GM19372 (cell line): ENCODE measurements at regions not wholly inside any gene's neighbourhood (a gene's known extent, or its start where the extent isn't known, plus 50 kb on each side); places are given as distances from the start of the nearest gene placed in this dataset.

Experiments used
- ATAC-seq: cut with Tn5 transposase; IDR thresholded peaks from one replicate; pipeline ENCODE4 v1.9.1; 2021; ENCODE audit warnings: mild to moderate bottlenecking, low read depth, moderate library complexity; ENCODE audit not compliant: unreplicated experiment

DNA sequence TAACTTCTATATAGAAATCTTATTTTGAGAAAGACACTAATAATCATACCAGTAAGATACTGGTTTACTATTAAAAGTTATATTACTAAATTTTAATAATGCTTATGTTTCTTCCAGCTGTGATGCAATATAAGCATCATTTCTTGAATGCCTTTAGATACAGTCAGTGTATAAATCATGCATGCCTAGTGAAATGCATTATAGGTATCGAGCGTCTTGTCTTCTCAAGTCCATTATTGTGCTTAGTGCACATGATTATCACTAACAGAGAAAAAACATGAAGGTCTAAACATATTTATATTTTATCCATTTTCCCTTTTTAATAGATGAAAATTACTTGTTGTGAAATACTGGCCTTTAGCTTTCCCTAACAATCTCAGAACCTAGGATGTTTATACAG, 1021.5 kb upstream of the AGA start:
- no peak for ATAC-seq

DNA sequence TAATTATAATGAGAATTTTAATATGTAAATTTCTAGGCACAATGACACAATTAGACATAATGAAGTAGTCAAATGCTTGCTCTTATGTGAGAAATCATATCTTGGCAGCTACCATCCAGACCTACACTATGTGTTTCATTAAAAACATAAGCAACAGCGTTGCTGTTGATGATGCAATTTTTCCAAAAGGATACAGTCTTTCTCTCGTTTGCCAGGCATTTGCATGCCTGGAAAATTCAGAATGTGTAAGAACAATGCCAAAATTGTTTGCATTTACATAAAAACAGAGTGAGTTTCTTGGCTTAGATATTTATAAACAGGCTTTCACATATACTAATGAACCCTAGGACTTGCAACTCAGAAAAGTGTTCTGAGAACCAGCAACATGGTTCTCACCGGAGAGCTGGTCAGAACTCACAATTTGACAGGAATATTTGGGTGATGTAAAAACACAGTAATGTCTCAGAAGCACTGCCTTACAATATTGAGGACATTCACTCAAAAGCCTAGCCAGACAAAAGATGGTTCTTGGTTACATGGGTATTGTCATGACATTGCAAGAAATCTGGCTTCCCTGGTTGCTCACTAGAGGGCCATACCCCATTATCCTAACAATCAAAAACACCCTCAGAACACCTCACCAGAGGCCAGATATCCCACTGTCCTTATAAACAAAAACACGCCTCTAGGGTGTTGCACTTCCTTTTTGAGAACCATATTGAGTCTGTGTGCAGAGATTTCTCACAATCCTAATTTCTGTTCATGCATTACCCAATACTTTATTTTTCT, 1029.0 kb upstream of the AGA start:
- ATAC-seq = no peak

DNA sequence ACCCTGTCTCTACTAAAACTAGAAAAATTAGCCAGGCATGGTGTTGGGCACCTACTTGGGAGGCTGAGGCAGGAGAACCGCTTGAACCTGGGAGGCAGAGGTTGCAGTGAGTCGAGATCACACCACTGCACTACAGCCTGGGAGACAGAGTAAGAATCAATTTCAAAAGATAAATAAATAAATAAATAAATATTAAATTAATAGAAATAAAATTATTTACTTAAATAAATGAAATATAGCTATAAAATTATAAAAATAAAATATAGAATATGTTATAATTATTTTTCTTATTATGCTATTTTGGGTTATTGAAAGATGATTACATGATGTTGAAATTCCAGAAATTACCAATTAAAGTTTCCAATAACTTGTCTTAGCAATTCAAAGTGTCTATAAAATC, 1029.8 kb upstream of the AGA start:
- no peak for ATAC-seq

DNA sequence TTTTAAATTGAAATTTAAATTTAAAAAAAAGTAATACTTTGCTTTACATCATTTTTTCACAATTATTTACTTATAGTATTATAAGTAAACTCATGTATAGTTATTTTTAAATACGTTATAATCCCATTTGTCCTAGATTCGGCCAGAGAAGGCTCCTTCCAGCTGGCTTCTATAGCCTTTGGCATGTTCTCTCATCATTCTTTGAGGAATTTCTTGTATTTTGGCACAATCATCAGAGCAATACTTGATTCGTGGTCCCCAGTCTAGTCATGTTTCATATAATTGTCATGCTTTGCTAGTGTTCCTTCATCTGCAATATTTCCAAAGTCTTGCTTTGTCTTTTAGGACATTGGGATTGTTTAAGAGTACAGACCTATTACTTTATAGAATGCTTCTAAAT, 1037.9 kb upstream of the AGA start:
- no peak for ATAC-seq

DNA sequence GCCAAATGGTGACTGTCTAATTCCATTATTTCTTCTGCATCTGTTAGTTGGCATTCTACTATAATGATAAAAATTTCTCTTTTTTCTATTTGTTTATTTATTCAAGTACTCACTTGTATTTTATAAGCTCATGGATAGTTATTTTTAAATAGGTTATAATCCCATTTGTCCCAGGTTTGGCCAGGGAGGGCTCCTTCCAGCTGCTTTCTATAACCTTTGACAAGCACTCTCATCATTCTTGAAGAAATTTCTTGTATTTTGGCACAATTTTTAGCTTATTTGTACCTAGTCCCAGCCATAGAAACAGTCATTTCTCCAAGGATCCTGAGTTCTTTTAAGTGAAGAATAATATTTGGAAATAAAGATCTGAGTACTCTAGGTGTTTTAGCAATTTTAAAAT, 1038.6 kb upstream of the AGA start:
- ATAC-seq = no peak

DNA sequence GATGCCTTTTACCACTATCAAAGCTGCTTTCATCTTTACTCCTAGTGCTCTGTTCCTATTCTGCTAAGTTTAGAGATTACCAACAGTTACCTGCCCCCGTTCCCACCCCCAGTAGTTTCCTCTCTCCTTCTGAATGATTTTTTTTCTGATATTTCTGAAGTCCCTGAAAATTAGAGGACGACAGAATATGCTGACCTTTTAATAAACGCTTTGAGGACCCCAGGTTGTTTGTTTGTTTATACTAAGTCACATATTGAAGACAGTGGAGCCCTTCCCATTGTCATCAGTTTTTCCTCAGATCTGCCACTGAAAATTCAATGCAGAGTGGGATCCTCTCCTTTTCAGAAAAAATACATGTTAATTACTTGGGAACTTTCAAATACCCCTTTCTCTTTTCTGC, 1039.3 kb upstream of the AGA start:
- ATAC-seq = no peak

DNA sequence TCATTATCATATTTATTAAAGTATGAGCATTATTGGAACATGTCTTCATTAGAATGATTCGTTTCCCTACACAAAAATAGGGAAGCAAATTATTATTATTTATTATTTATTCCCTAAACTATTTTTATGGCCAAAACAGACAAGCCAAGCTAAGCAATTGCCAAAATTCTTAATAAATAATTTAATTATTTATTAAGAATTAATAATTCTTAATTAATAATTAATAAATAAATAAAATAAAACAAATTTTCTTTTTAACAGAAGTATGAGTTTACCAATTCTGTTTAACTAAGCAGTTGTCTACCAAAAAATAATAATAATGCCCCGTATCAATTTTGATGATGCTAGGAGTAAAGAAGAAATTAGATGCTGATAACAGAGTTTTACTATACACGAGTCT, 1080.8 kb upstream of the AGA start:
- ATAC-seq = no peak

DNA sequence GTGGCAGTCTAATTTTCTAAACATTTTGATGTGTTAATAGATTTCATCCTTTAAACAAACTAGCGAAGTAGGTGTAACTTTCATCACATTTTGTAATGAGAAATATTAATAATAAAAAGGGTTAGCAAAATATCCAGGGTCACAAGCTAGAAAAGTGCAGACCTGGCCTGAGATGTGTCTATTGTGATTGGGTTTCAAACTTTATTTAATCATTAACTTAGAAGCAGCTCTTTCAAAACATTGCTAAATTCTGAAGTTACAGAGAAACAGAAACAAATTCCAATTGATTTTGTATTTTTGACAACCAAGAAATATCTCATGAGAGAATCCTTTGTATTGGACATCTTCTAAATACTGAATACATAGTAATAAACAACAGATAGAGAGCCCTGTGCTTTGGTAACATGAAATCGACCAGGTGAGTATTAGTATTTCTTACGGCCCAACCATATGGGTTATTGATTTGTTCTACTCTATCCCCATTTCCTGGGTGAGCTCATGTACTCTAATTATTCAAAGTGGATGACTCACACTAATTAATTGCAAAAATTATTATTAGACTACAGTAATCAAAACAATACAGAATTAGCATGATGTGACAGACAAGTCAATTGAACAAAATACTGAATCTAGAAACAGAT, 1093.8 kb upstream of the AGA start:
- ATAC-seq = no peak

DNA sequence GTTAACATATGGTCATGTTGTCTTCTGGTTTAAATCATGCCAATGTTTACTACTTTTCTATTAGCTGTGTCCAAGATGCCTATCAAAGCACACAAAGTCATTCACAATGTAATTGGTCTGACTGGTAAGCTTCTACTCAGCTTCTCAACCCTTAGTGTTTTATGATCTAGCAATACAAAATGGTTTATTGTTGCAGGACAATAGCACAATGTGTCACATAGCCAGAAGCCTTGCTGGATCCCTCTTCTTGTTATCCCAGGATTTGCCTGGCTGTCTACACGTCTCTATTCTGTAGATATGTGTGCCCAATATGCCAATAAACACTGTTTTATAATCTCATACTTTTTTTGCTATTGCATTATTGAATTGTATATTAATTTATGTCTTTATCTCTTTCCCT, 1111.0 kb upstream of the AGA start:
- ATAC-seq = no peak

DNA sequence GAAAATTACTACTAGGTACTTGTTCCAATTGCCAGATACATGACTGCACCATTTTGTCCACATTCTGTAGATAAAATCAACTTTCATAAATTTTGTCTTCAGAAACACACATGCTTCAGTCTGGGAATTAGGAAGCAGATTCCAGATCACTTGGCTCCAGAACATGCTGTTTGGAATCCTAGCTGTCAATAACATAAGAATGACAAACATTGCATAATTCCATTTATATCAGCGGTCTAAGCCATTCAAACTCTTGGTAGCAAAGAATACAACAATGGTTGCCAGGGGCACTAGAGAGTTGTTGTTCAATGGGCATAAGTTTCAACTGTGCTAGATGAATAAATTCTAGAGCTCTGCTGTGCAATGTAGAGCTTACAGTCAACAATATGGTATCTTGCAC, 1112.1 kb upstream of the AGA start:
- ATAC-seq = no peak

DNA sequence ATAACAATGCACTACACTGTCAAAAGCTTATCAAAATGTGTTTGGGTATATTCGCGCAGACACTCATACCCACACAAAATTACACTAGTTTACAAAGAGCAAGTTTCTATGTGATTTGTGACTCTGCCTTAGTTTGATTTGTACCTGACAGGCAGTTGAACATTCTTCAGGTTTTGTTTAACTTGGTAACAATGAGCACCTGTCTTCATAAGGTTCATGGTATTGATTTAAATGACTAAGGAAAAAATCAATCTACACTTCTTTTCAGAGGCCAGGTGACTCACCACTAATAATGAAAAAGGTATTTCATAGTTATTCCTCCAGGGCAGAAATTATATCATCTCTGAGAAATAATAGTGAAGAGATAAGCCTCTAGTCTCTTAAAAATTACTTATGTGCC, 1114.6 kb upstream of the AGA start:
- no peak for ATAC-seq

DNA sequence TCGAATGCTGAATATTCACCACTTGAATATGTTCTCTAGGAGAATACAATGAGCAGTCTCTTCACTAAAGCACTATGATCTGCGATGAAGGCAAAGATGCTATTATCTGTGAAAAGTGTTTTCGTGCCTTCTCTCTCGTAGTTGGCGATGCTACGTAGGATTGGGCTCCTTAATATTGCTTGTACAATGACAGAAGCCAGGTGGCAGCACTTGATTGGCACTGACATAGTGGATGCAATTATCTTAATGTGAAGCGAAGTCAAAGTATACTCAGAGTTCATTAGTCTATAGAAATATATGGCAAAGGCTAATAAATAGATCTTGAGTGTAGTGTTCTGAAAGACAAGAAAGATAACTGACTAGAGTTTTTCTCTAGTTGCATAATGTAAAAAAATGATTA, 1135.7 kb upstream of the AGA start:
- no peak for ATAC-seq

DNA sequence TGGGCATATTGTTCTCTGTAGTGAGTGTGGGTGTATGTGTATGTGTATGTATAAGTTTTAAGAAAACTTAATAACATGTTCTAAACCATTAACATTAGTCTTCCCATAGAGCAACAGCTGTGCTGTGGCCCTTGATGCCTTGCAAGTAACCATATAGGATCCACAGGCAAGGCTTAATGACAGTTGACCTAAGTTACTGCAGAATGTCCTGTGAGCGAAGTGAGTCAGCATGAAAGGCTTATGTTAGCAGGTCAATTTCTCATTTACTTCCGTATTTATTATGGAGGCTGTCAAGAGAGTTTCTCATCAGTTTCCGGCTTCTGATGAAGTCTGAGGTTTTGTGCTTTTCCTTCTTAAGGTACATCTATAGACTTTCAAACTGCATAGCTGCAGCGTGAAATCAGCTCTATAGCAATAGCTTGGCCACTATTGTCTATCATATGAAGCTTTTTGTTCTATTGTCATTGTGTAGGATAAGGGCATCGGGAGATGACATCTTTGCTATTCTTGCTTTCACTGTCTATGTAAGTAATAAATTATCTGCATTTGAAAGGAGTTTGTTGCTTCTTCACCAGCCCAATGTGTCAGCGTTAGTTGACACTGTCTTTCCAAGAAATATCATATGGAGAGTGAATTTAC, 1153.4 kb upstream of the AGA start:
- no peak for ATAC-seq

DNA sequence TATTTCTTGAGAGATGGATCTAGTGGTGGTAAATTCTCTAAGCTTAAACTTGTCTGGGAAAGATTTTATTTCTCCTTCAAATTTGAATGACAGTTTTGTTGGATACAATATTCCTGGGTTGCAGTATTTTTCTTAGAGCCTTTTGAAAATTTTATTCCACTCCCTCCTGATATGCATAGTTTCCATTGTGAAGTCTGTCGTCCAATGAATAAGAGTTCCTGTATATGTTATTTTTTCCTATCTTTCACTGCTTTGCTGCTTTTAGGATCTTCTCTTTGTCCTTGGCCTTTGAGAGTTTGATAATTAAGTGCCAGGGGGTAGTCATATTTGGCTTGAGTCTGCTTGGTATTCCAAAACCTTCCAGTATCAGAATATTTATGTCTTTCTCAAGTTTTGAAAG, 1156.4 kb upstream of the AGA start:
- ATAC-seq = no peak

DNA sequence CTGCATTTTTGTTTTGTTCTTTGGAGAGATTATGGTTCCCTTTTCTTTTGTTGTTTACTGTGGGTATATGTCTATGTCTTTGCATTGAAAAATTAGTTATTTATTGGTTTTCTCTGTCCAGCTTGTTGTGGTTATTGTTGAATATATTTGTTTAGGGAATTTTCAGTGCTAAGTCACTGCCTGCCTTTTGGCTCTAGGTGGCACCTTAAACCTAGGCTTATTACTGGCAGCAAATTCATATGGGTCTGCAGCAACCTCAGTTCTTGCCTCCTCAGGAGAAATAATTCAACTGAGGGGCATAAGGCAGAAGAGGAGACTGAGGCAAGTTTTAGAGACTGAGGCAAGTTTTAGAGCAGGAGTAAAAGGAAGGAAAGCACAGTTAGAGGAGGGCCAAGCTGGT, 1157.3 kb upstream of the AGA start:
- no peak for ATAC-seq

DNA sequence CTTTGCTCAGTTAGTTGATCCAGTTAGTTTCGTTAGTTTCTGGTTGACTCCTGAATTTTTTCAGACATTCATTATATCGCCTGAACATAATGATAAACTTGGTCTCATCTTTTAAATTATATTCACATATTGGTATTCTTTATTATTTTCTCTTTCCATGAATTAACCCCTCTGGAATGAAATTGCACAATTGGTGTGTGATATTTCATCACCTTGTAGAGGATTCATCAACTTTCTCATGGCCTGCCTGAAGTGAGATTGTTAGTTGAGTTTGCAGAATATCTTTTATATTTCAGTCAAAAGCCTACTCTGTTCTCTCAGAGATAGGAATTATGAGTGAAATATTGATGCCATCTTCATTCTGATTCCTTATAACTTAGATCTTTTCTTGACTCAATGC, 1160.6 kb upstream of the AGA start:
- ATAC-seq = no peak

DNA sequence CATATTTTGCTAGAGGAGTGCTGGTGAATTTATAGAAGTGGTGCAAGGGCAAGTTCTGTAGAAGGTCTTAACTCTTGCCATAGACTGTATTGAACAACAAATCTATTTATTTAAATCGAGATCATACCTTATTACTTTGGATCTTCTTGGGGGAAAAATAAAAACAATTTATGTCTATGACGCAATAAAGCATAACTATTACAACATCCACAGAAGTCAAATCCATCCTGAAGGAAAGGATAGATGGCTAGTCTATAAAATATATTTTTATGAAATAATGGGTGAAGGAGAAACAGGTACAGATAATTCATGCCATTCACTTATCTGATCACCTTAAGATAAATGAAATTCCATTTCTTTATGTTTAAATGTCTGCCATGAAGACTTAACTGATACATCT, 1168.8 kb upstream of the AGA start:
- ATAC-seq = no peak

DNA sequence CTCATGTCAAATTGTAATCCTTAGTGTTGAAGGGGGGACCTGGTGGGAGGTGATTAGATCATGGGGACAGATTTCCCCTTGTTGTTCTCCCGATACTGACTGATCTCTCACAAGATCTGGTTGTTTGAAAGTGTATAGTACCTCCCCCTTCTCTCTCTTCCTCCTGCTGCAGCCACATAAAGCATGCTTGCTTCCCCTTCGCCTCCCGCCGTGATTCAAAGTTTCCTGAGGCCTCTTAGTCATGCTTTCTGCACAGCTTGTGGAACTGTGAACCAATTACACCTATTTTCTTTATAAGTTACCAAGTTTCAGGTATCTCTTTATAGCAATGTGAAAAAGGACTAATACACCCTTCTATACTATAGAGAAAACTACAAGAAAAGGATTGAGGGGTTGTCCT, 1170.5 kb upstream of the AGA start:
- ATAC-seq = no peak

DNA sequence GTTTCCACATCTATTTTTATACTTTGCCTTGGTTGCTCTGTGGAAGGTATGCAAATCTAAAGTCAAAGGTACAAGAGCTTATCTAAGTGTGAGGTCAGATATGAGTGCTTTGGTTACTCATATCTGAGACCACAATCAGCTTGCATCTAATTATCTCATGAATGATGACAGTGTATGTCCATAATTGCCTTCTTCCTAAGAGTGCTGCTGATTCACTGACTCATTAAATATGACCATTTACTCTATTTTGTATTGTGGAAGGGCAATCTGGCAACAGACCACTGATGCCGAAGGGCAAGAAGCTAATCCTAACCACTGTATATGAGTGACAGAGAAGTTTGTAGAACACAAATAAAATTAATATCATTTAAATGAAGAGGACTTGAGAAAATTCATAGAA, 1190.2 kb upstream of the AGA start:
- ATAC-seq = no peak

DNA sequence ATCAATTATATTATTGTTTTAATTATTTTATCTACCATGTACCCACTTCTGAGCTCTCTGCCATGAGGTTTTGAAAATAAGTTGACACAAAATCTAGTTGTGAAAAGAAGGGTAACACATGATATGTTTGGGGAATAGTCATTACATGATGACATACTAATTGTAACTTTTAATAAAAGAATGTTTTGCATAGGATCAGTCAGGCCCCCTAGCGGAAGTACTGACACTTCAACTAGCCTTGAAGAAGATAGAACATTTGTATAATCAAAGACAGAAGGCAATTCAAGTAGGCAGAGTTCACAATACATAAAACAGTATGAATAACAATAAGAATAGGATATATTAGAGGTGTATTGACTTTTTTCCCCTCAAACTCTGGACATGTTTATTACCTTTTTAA, 1191.0 kb upstream of the AGA start:
- no peak for ATAC-seq

DNA sequence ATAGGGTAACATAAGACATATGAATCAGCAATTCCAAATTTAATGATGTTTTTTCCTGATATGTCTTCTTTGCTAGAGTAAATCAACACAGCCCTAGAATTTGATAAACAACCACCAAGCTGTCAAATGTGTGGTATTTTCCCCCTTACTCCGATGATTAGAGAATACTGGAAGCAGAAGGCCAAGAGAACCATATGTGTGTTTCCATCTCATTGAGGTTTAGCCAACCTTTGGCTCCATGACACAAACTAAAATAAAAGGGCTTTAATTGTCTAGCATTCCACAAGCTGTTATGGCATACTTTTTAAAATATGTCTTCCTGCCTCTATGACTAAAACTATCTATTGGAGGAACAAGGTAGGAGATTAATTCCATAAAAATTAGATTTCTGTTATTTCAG, 1222.4 kb upstream of the AGA start:
- no peak for ATAC-seq

DNA sequence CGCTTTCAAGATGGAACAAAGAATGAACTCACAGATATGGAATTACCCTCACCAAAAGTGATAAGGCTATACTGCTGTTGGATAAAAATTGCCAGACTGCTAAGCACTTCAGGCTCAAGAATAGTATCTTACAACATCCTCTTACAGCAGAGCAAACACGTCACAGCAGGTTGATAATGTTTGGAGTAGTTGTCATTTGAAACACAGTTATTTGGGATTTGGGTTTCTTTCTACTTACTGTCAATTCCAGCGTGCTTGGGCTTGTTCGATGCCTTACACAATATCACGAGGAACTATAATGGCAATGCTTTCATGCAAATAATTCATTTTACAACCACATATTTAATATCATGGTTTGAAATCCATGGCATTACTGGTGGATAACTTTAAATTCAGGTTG, 1223.7 kb upstream of the AGA start:
- no peak for ATAC-seq
